Stimulated activated CD8-positive, alpha-beta memory T cell treated with anti-CD3 and anti-CD28 coated beads, Interleukin-15, amount 100 ng/mL, for 48 hours (primary cell): ENCODE measurements at regions not wholly inside any gene's neighbourhood (a gene's known extent, or its start where the extent isn't known, plus 50 kb on each side); places are given as distances from the start of the nearest gene placed in this dataset.
A peak's percentile ranks its signal among the peaks of the same experiment; 100 is the strongest.

Experiments used
- DNase-seq, 2 donors: peaks; one replicate each; pipeline ENCODE4 v3.0.0-alpha.2; 2020; ENCODE audit warnings: low read depth in 2 of 2

- DNase-seq = no peak
These were observed 189.4 kb upstream of the CD96 start for GRCh38 chr3:111352585-111352984.

DNA sequence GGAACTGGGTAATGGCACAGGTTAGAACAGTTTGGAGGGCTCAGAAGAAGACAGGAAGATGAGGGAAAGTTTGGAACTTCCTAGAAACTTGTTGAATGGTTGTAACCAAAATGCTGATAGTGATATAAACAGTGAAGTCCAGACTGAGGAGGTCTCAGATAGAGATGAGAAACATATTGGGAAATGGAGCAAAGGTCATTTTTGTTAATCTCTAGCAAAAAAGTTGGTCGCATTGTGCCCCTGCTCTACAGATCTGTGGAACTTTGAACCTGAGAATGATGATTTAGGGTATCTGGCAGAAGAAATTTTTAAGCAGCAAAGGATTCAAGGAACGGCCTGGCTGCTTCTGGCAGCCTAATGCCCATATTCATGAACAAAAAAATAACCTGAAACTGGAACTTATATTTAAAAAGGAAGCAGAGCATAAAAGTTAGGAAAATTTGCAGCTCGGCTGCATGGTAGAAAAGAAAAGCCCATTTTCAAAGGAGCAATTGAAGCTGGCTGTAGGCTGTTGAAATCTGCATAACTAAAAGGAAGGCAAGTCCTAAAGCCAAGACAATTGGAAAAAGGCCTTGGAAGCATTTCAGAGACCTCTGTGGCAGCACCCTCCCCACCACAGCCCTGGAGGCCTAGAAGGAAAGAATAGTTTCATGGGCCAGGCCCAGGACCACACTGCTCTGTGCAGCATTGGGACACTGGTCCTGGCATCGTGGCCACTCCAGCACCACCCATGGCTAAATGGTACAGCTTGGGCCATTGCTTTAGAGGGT is 182.6 kb upstream of the CD96 start:
- DNase-seq = no peak

- DNase-seq = no peak
These were observed 179.5 kb upstream of the CD96 start for GRCh38 chr3:111362381-111363009.

DNA sequence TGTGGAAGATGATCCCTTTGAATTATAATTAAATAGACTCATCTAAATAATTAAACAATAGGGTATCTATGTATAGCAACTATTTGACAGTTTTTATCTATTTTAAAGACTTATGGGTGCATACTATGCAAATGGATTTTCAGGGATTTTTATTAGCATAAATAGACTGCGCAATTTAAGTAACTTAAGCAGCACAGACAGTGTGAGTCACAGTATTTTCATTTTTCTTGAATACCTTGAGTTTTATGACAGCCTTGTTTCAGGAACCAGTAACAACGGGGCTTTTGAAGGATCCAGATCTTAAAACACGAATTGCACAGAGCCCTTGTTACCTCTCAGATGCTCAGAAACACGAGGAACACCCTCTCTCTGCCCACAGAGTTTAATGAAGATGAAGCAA is 175.5 kb upstream of the CD96 start:
- DNase-seq = no peak

GRCh38 chr3:111368056-111368455 is 173.9 kb upstream of the CD96 start:
- no peak for DNase-seq

DNA sequence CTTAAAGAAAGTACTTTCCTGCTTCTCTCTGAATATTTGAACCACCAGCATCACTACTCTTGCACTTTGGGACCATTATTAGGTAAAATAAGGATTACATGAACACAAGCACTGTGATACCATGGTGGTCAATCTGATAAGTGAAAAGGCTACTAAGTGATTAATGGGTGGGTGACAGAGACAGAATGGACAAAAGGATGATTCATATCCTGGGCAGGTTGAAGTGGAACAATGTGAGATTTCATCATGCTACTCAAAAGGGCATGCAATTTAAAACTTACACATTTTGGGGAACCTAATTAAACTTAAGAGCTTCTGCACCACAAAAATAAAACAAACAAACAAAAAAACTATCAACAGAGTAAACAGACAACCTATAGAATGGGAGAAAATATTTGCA is 172.0 kb upstream of the CD96 start:
- DNase-seq = no peak

DNA sequence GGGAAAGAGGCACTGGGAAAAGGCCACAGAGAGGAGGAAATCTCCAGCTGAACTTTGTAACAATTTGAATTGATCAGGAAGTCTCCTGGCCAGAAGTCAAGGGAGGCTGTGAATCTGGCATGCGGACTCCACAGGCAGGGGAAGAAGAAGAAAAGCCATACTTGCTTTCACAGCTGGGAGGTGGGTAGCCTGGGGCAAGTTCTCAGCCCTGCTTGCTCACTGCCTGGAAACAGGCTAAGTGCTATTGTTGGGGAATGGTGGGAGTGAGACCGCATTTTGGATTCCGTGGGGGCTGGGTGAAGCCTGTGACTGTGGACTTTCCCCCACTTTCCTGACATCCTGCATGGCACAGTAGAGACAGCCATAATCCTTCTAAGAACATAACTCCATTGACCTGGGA is 168.8 kb upstream of the CD96 start:
- DNase-seq = no peak

GRCh38 chr3:111373861-111374260 is 168.1 kb upstream of the CD96 start:
- DNase-seq = no peak

DNA sequence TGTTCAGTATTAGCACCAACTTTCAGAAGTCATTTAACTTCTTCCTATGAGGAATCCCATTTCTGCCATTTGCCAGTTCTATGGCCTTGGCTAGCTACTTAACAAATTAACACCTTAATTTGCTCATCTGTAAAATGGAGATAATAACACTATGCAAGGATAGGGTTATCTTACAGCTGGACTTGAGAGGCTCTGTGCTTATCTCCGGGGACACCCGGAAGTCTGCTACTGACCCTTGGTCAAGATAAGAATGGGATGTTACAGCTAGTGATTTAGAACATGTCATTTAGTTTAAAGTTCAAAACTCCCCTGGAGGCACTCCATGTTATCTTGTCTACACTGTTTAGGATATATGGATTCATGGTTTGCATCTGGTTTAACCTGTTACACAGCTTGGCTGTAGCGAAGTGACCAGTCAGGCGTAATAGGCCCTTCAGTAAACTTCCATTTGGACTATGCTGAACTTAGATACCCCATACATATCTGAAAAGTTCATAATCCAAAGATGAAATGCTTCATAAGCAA is 156.0 kb upstream of the CD96 start:
- no peak for DNase-seq

- DNase-seq = peak in 1 of 2 donors; percentile 7
These were observed 149.1 kb upstream of the CD96 start for GRCh38 chr3:111392894-111393398.

DNA sequence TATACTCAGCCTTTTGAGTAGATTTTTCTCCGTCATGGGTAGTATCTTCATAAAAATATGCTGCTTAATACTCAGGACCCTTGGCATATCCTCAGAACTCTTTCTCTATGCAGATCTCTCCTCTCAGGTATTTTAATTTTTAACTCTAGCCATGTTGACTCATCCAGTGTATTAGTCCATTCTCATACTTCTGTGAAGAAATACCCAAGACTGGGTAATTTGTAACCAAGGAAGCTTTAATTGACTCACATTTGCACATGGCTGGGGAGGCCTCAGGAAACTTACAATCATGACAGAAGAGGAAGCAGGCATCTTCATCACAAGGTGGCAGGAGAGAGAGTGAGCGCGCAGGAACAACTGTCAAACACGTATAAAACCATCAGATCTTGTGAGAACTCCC is 129.3 kb upstream of the CD96 start:
- no peak for DNase-seq

GRCh38 chr3:111414531-111414930 is 127.5 kb upstream of the CD96 start:
- no peak for DNase-seq

- DNase-seq = no peak
These were observed 127.0 kb upstream of the CD96 start for GRCh38 chr3:111415018-111415417.

DNA sequence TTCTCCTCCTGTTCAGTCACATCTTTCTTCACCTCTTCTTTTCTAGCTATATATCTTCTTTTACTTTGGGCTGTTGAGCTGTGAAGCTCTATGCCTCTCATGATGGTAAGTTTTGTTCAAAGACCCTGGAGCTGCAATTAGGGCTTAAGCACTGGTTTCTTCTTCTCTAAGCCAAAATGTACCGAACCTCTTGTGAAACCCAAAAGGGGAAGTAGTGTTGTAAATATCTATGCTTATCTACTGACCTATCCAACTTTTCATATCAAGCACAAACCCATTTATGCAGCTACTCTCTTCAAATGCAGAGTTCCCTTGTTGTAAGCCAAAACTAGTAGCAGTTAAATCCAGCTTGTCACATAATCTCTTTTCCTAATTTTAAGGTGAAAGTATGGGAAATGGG is 123.6 kb upstream of the CD96 start:
- no peak for DNase-seq

GRCh38 chr3:111428301-111428700 is 113.7 kb upstream of the CD96 start:
- DNase-seq = no peak

GRCh38 chr3:111434941-111435622 is 106.9 kb upstream of the CD96 start:
- no peak for DNase-seq

DNA sequence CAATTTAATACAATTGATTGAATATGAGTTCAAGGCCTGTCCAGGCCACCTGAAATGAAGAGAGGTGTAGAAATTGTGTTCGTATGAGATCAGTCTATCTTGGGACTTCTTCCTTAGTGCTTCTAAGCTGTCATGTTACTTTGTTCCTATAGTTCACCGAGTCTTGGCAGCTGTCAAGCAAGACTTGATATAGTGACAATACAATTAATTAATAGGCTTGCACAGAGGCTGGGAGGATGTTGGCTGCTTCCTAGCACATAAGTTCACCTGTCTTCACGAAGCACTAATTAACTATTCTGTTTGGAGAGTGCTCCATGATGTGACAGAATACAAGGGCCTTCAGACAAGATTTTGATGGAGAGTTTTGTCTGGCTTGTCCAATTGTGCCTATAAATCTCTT is 103.7 kb upstream of the CD96 start:
- DNase-seq = no peak

DNA sequence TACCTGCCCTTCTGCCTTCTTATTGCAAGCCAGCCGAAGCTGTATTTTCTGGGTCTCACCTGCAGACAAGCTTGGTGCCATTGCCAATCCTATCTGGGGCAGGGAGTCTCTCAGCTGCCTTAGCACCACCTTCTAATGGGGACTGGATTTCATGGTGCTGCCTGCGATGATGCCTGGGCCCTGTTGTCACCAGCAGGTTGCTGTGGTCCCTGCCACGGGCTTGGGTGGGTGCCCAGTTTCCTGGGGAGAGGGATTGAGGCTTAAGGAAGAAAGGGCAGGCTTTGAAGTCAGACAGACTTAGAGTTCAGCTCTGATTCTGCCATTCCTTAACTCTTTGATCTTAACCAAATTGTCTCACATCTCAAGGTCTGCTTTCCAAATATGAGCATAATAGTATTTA is 87.4 kb upstream of the CD96 start:
- DNase-seq = no peak

DNA sequence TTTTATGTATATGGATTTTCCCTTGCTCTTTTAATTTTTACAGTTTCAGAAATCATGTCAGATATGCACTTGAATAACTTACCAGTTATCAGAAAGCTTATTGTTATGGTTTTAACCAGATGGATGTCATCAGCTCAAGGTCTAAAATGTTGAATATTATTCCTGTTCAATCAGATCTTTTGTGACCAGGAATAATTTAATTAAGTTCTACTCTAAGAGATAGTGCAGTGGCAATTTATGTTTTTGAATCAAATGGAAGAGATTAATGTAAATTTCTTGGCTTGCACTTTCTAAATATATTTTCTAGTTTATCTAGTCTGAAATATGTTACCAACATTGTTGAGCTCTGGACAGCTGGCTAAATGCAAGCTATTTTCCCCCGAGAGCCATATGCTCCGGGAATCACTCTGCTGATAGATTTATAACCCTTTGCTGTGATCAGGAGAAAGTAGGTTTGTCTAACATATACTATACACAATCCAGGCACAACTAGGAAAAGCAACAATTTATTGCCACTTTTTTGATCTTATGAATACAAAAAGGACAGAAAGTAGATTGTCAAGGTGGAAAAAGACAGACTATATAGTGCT is 76.8 kb upstream of the CD96 start:
- DNase-seq = no peak

GRCh38 chr3:111470032-111470431 is 72.0 kb upstream of the CD96 start:
- no peak for DNase-seq

DNA sequence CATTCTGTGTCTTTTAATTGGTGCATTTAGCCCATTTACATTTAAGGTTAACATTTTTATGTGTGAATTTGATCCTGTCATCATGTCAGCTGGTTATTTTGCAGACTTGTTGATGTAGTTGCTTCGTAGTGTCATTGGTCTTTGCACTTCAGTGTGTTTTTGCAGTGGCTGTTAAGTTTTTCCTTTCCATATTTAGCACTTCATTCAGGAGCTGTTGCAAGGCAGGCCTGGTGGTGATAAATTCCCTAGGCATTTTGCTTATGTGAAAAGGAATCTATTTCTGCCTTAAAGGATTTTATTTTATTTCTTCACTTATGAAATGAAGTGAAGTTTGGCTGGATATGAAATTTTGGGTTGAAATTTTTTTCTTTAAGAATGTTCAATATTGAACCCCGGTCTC is 70.2 kb upstream of the CD96 start:
- DNase-seq = no peak

- no peak for DNase-seq
These were observed 69.4 kb upstream of the CD96 start for GRCh38 chr3:111472556-111472955.
